Endothelial cell (in vitro differentiated cells): ENCODE measurements at regions not wholly inside any gene's neighbourhood (a gene's known extent, or its start where the extent isn't known, plus 50 kb on each side); places are given as distances from the start of the nearest gene placed in this dataset.

ENCODE experiments used
- DNase-seq: peaks from one replicate; pipeline ENCODE4 v3.0.0; 2021; ENCODE audit warnings: low spot score
- H3K27ac Mint-ChIP-seq: one replicate; pipeline ENCODE4 v1.8.0; 2021; ENCODE audit warnings: mixed read lengths, inconsistent platforms; ENCODE audit not compliant: unreplicated experiment
- H3K27me3 Mint-ChIP-seq: one replicate; pipeline ENCODE4 v1.8.0; 2021; ENCODE audit warnings: mild to moderate bottlenecking, moderate library complexity, mixed read lengths, inconsistent platforms; ENCODE audit not compliant: unreplicated experiment
- H3K36me3 Mint-ChIP-seq: one replicate; pipeline ENCODE4 v1.8.0; 2021; ENCODE audit warnings: mild to moderate bottlenecking, low read depth, mixed read lengths, inconsistent platforms; ENCODE audit not compliant: unreplicated experiment
- H3K4me1 Mint-ChIP-seq: one replicate; pipeline ENCODE4 v1.8.0; 2021; ENCODE audit warnings: mild to moderate bottlenecking, mixed read lengths, inconsistent platforms; ENCODE audit not compliant: unreplicated experiment
- H3K4me3 Mint-ChIP-seq: one replicate; pipeline ENCODE4 v1.8.0; 2021; ENCODE audit warnings: mild to moderate bottlenecking, mixed read lengths, inconsistent platforms; ENCODE audit not compliant: unreplicated experiment
- H3K9me3 Mint-ChIP-seq: one replicate; pipeline ENCODE4 v1.8.0; 2021; ENCODE audit warnings: mixed read lengths, inconsistent platforms; ENCODE audit not compliant: unreplicated experiment
- CTCF ChIP-seq: fragments of 200-600 bp; sonication (generic); IDR thresholded peaks from one replicate; pipeline ENCODE4 v1.5.0; 2021; ENCODE audit warnings: antibody characterized with exemption; ENCODE audit not compliant: unreplicated experiment

- no peaks in the 10 kb centered on the region for H3K9me3 Mint-ChIP-seq
- peaks cover 46% of the 10 kb centered on the region for H3K4me1 Mint-ChIP-seq
- H3K27ac Mint-ChIP-seq: no peak overlapping the region
- DNase-seq: no peak
- no peaks in the 10 kb centered on the region for H3K27me3 Mint-ChIP-seq
- TF ChIP-seq CTCF: no peak
- H3K36me3 Mint-ChIP-seq: no peaks in the 10 kb centered on the region
- H3K4me3 Mint-ChIP-seq: no peak overlapping the region
Measured at GRCh38 chr12:11598900-11599299, 50.6 kb upstream of the ETV6 start.
